Liver (tissue), 3 donors: ENCODE measurements at regions not wholly inside any gene's neighbourhood (a gene's known extent, or its start where the extent isn't known, plus 50 kb on each side); places are given as distances from the start of the nearest gene placed in this dataset.

Experiments
- EGR1 ChIP-seq, 2 donors: IDR thresholded peaks; 2 replicates each; pipeline ENCODE4 v1.6.1; 2016 to 2018; ENCODE audit warnings: antibody characterized with exemption in 2 of 2, low read depth in 2 of 2
- TF ChIP-seq, protein P1 (sequence below): fragments of 150-350 bp; IDR thresholded peaks from 2 replicates; pipeline ENCODE4 v1.5.1; 2017; ENCODE audit warnings: improper control_type of control experiment, low read depth, low read length; ENCODE audit not compliant: missing input control
- donor health status: healthy.
- donor health status: healthy.

- TF ChIP-seq EGR1 (IDR thresholded peaks at IDR 0.05; ENCODE audit: low read depth in 2 of 2) = no peak
- TF ChIP-seq, protein P1, sequence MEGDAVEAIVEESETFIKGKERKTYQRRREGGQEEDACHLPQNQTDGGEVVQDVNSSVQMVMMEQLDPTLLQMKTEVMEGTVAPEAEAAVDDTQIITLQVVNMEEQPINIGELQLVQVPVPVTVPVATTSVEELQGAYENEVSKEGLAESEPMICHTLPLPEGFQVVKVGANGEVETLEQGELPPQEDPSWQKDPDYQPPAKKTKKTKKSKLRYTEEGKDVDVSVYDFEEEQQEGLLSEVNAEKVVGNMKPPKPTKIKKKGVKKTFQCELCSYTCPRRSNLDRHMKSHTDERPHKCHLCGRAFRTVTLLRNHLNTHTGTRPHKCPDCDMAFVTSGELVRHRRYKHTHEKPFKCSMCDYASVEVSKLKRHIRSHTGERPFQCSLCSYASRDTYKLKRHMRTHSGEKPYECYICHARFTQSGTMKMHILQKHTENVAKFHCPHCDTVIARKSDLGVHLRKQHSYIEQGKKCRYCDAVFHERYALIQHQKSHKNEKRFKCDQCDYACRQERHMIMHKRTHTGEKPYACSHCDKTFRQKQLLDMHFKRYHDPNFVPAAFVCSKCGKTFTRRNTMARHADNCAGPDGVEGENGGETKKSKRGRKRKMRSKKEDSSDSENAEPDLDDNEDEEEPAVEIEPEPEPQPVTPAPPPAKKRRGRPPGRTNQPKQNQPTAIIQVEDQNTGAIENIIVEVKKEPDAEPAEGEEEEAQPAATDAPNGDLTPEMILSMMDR = no peak
Measured at GRCh38 chr12:126487431-126487980, 1422.3 kb downstream of the AACS start.
